OCI-LY7 (cell line): ENCODE measurements at regions not wholly inside any gene's neighbourhood (a gene's known extent, or its start where the extent isn't known, plus 50 kb on each side); places are given as distances from the start of the nearest gene placed in this dataset.

Experiments used
- BruUV-seq: library from RNA; stranded (reverse); fragments of 400-500 nt; replicated peaks from 2 replicates; lab custom pipeline; 2021; lab: Mats Ljungman, UMichigan
- CTCF ChIA-PET: fragments of 300-600 bp; sonication (Branson Sonifier 250); formaldehyde crosslinking; loops from one replicate; lab custom pipeline; 2022; ENCODE audit warnings: antibody characterized with exemption; ENCODE audit not compliant: unreplicated experiment; lab: Charles Lee
- POLR2A ChIA-PET: fragments of 300-600 bp; sonication (Branson Sonifier 250); formaldehyde crosslinking; loops from one replicate; lab custom pipeline; 2022; ENCODE audit warnings: antibody characterized with exemption; lab: Charles Lee
- DNase-seq: peaks from one replicate; pipeline ENCODE4 v3.0.0-alpha.2; 2015; ENCODE audit warnings: low spot score
- H2AFZ ChIP-seq: fragments of 200-600 bp; sonication (generic), shearing (Covaris generic); 2 replicates; pipeline ENCODE4 v1.6.1; 2014; ENCODE audit warnings: mild to moderate bottlenecking, antibody characterized with exemption, low read length, moderate library complexity
- H3K27ac ChIP-seq: fragments of 200-600 bp; sonication (generic); 2 replicates; pipeline ENCODE4 v1.5.1; 2014; ENCODE audit warnings: mixed run types, low read depth, mild to moderate bottlenecking, moderate library complexity, low read length, inconsistent platforms; ENCODE audit not compliant: poor library complexity, severe bottlenecking
- H3K36me3 ChIP-seq: fragments of 200-600 bp; sonication (generic); 2 replicates; pipeline ENCODE4 v1.6.1; 2014; ENCODE audit warnings: mild to moderate bottlenecking, antibody characterized with exemption, low read length, moderate library complexity, mixed read lengths; ENCODE audit not compliant: insufficient read depth
- H3K4me1 ChIP-seq: fragments of 200-600 bp; sonication (generic); 2 replicates; pipeline ENCODE4 v1.5.1; 2014; ENCODE audit warnings: mild to moderate bottlenecking, low read length; ENCODE audit not compliant: insufficient read depth, poor library complexity, severe bottlenecking
- H3K4me2 ChIP-seq: fragments of 200-600 bp; sonication (generic); 2 replicates; pipeline ENCODE4 v1.6.1; 2014; ENCODE audit warnings: mild to moderate bottlenecking, low read length
- H3K4me3 ChIP-seq: fragments of 200-600 bp; sonication (generic); 2 replicates; pipeline ENCODE4 v1.5.1; 2014; ENCODE audit warnings: mild to moderate bottlenecking, low read depth, low read length; ENCODE audit not compliant: poor library complexity, severe bottlenecking
- H3K79me2 ChIP-seq: fragments of 200-600 bp; sonication (generic); 2 replicates; pipeline ENCODE4 v1.6.1; 2016; ENCODE audit warnings: low read depth, mild to moderate bottlenecking, low read length, moderate library complexity, mixed read lengths; ENCODE audit not compliant: insufficient read depth
- H3K9me2 ChIP-seq: fragments of 200-600 bp; sonication (generic); 2 replicates; pipeline ENCODE4 v1.6.1; 2016; ENCODE audit warnings: mild to moderate bottlenecking, low read length, mixed read lengths; ENCODE audit not compliant: insufficient read depth
- H3K9me3 ChIP-seq: fragments of 200-600 bp; sonication (generic); 2 replicates; pipeline ENCODE4 v1.6.1; 2014; ENCODE audit warnings: mild to moderate bottlenecking, mixed run types, low read length, mixed read lengths
- H4K20me1 ChIP-seq: fragments of 200-600 bp; sonication (generic); 2 replicates; pipeline ENCODE4 v1.6.1; 2014; ENCODE audit warnings: mild to moderate bottlenecking, antibody characterized with exemption, low read length, moderate library complexity, mixed read lengths; ENCODE audit not compliant: insufficient read depth
- EZH2phosphoT487 ChIP-seq: fragments of 200-600 bp; sonication (generic); IDR thresholded peaks from 2 replicates; pipeline ENCODE4 v1.6.1; 2018; ENCODE audit warnings: low read depth, borderline replicate concordance, mild to moderate bottlenecking, mixed run types, antibody characterized with exemption, low read length, moderate library complexity, mixed read lengths
- intact Hi-C: fragments of 100-400 bp; cut with micrococcal nuclease; formaldehyde crosslinking; loops from one replicate; pipeline ENCODE4 v1.10.0; 2022; ENCODE audit not compliant: unreplicated experiment
- TF ChIP-seq, protein P1 (sequence below): fragments of 200-600 bp; sonication (generic); conservative IDR thresholded peaks from 2 replicates; pipeline ENCODE4 v1.5.1; 2014; ENCODE audit warnings: mild to moderate bottlenecking, antibody characterized with exemption, low read length, moderate library complexity, mixed read lengths

DNA sequence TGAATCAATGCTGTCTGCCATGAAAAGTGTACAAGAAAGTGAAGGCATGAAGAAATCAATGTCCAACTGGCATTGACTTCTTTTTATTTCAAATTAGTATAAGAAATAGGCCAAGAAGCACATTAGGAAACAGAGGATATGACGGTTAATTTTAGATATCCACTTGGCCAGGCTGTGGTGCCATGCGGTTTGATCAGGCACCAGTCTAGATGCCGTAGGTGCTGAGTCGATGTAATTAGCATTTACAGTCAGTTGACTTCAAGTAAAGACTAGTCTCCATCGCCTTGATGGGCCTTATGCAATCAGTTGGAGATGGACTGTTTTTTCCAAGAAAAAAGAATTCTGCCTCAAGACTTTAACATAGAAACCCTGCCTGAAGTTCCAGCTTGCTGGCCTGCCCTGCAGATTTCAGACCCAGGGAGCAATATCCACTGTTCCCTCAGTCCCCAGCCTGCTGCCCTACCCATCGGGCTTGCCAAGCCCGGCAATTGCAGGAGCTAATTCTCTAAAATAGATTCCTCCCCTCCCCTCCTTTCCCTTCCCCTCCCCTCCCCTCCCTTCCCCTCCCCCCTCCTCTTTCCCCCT, 120.5 kb upstream of the PEG3 start:
- intact Hi-C loops = no loop called here
- Histone ChIP-seq H3K4me1 (no peaks in the 10 kb centered on the region), H3K79me2 (no peaks in the 10 kb centered on the region), H3K9me2 (no peaks in the 10 kb centered on the region), H3K9me3 (no peaks in the 10 kb centered on the region), H2AFZ (no peak overlapping the region), H3K4me3 (no peak overlapping the region), H4K20me1 (no peaks in the 10 kb centered on the region), H3K36me3 (no peaks in the 10 kb centered on the region), H3K4me2 (no peak overlapping the region), H3K27ac (no peak overlapping the region)
- DNase-seq = no peak
- TF ChIP-seq, protein P1, sequence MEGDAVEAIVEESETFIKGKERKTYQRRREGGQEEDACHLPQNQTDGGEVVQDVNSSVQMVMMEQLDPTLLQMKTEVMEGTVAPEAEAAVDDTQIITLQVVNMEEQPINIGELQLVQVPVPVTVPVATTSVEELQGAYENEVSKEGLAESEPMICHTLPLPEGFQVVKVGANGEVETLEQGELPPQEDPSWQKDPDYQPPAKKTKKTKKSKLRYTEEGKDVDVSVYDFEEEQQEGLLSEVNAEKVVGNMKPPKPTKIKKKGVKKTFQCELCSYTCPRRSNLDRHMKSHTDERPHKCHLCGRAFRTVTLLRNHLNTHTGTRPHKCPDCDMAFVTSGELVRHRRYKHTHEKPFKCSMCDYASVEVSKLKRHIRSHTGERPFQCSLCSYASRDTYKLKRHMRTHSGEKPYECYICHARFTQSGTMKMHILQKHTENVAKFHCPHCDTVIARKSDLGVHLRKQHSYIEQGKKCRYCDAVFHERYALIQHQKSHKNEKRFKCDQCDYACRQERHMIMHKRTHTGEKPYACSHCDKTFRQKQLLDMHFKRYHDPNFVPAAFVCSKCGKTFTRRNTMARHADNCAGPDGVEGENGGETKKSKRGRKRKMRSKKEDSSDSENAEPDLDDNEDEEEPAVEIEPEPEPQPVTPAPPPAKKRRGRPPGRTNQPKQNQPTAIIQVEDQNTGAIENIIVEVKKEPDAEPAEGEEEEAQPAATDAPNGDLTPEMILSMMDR = no peak
- TF ChIP-seq EZH2phosphoT487 = no peak
- POLR2A ChIA-PET = no interaction called here
- CTCF ChIA-PET = no interaction called here
- BruUV-seq = no TSS peak

DNA sequence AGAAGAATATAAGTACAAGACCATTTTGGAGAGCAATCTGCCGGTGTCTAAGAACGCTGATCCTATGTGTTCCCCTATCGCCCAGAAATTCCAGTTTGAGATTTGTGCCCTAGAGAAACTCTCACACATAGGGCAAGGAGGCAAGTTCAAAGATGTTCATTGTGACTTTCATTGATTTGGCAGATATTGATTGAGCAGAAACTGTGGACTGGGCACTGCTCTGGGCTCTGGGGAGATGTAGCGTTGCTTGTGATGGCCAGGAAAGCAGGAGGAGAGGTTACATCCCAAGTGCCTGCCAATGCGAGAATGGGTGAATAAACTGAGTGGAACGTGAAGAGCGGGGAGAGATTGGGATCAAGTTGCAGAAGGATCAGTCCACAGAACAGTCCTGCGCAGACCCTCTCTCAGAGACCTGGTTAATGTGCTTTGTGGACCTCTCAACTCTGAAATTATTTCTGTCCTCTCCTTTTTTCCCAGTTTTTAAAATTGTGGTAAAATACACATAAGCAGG, 123.9 kb upstream of the PEG3 start:
- Histone ChIP-seq H3K36me3 (no peaks in the 10 kb centered on the region), H3K9me3 (no peaks in the 10 kb centered on the region), H3K79me2 (no peaks in the 10 kb centered on the region), H3K4me3 (no peak overlapping the region), H3K27ac (no peak overlapping the region), H3K9me2 (no peaks in the 10 kb centered on the region), H4K20me1 (no peaks in the 10 kb centered on the region), H3K4me1 (no peaks in the 10 kb centered on the region), H2AFZ (no peak overlapping the region), H3K4me2 (no peak overlapping the region)
- POLR2A ChIA-PET = no interaction called here
- intact Hi-C loops = no loop called here
- BruUV-seq = no TSS peak
- no peak for DNase-seq
- CTCF ChIA-PET = no interaction called here
- TF ChIP-seq, protein P1 = no peak
- TF ChIP-seq EZH2phosphoT487 = no peak

GRCh38 chr19:56966225-56966696, 125.7 kb upstream of the PEG3 start:
- Histone ChIP-seq H2AFZ (no peak overlapping the region), H3K79me2 (no peaks in the 10 kb centered on the region), H3K27ac (no peak overlapping the region), H3K4me3 (no peak overlapping the region), H3K4me2 (no peak overlapping the region), H3K9me2 (no peaks in the 10 kb centered on the region), H4K20me1 (no peaks in the 10 kb centered on the region), H3K4me1 (no peaks in the 10 kb centered on the region), H3K9me3 (no peaks in the 10 kb centered on the region), H3K36me3 (no peaks in the 10 kb centered on the region)
- TF ChIP-seq EZH2phosphoT487 = no peak
- TF ChIP-seq, protein P1 = no peak
- BruUV-seq = no TSS peak
- no peak for DNase-seq
- ChIA-PET CTCF (no interaction called here), POLR2A (no interaction called here)
- intact Hi-C loops = no loop called here
